H1 (cell line): ENCODE measurements at regions not wholly inside any gene's neighbourhood (a gene's known extent, or its start where the extent isn't known, plus 50 kb on each side); places are given as distances from the start of the nearest gene placed in this dataset.

Source experiments
- CTCF ChIA-PET: fragments of 300-600 bp; sonication (Branson Sonifier 250); formaldehyde crosslinking; loops from one replicate; lab custom pipeline; 2021; ENCODE audit not compliant: partially characterized antibody; lab: Charles Lee
- POLR2A ChIA-PET: fragments of 300-600 bp; sonication (Branson Sonifier 250); formaldehyde crosslinking; loops from one replicate; lab custom pipeline; 2021; ENCODE audit warnings: inconsistent platforms; ENCODE audit not compliant: partially characterized antibody; lab: Charles Lee
- DNase-seq, 2 experiments: peaks; one replicate each; pipeline versions ENCODE4 v3.0.0 to v3.0.0-alpha.2; 2010 to 2022; ENCODE audit warnings: low spot score in 2 of 2, low read depth in 1 of 2, mixed read lengths in 1 of 2
- FAIRE-seq: peaks from 2 replicates; lab custom pipeline; 2011; peaks lifted over from hg19 to GRCh38; lab: Jason Lieb, UNC
- H2AFZ ChIP-seq: 2 replicates; pipeline ENCODE4 v1.8.1; 2012; ENCODE audit warnings: low read length, inconsistent platforms
- H2AK5ac ChIP-seq: 2 replicates; pipeline ENCODE4 v1.6.1; 2013; ENCODE audit warnings: low read depth, low read length
- H2BK120ac ChIP-seq: replicated peaks from 2 replicates; pipeline ENCODE3; 2013; ENCODE audit warnings: low read depth, low read length, inconsistent platforms
- H2BK12ac ChIP-seq: 2 replicates; pipeline ENCODE4 v1.6.1; 2013; ENCODE audit warnings: low read depth, low read length
- H2BK15ac ChIP-seq: 2 replicates; pipeline ENCODE4 v1.6.1; 2013; ENCODE audit warnings: low read length
- H2BK20ac ChIP-seq: 2 replicates; pipeline ENCODE4 v1.6.1; 2013; ENCODE audit warnings: low read length
- H2BK5ac ChIP-seq: 2 replicates; pipeline ENCODE4 v1.6.1; 2013; ENCODE audit warnings: low read depth, low read length
- H3K14ac ChIP-seq: 2 replicates; pipeline ENCODE4 v1.6.1; 2013; ENCODE audit warnings: inconsistent platforms; ENCODE audit not compliant: insufficient read length
- H3K18ac ChIP-seq: 2 replicates; pipeline ENCODE4 v1.6.1; 2013; ENCODE audit warnings: low read length; ENCODE audit errors: extremely low read depth
- H3K23ac ChIP-seq: 2 replicates; pipeline ENCODE4 v1.6.1; 2013; ENCODE audit warnings: inconsistent platforms; ENCODE audit not compliant: insufficient read length
- H3K23me2 ChIP-seq: 2 replicates; pipeline ENCODE4 v1.6.1; 2013; ENCODE audit warnings: low read depth, low read length
- H3K27ac ChIP-seq: 2 replicates; pipeline ENCODE4 v1.6.1; 2011; ENCODE audit warnings: low read depth, low read length, inconsistent platforms
- H3K27me3 ChIP-seq, 4 experiments: replicated peaks in 1 of 4; 1 replicate in 1 of 4; 2 replicates in 3 of 4; pipeline versions ENCODE4 v1.6.1 to v1.8.1; 2011 to 2013; ENCODE audit warnings: low read length in 3 of 4, mild to moderate bottlenecking in 3 of 4, inconsistent platforms in 2 of 4, mixed read lengths in 2 of 4, moderate library complexity in 1 of 4; ENCODE audit not compliant: control insufficient read depth in 3 of 4, insufficient read depth in 3 of 4; ENCODE audit errors: extremely low read depth in 1 of 4
- H3K36me3 ChIP-seq, 4 experiments: 2 replicates each; pipeline versions ENCODE4 v1.6.1 to v1.8.1; 2011 to 2013; ENCODE audit warnings: mild to moderate bottlenecking in 4 of 4, low read length in 3 of 4, moderate library complexity in 2 of 4, control low read depth in 1 of 4, inconsistent platforms in 1 of 4; ENCODE audit not compliant: insufficient read depth in 4 of 4, control insufficient read depth in 2 of 4
- H3K4ac ChIP-seq: replicated peaks from 2 replicates; pipeline ENCODE3; 2013; ENCODE audit warnings: low read length, low read depth, mixed read lengths, inconsistent platforms; ENCODE audit not compliant: insufficient read length
- H3K4me1 ChIP-seq, 4 experiments: replicated peaks in 1 of 4; 1 replicate in 1 of 4; 2 replicates in 3 of 4; pipeline versions ENCODE4 v1.6.1 to v1.8.1; 2011 to 2013; ENCODE audit warnings: low read length in 3 of 4, inconsistent platforms in 2 of 4, mixed read lengths in 1 of 4; ENCODE audit not compliant: insufficient read depth in 4 of 4, control insufficient read depth in 3 of 4
- H3K4me2 ChIP-seq, 2 experiments: 2 replicates each; pipeline versions ENCODE4 v1.6.1 to v1.8.1; 2011 to 2013; ENCODE audit warnings: low read depth in 2 of 2, low read length in 2 of 2, control low read depth in 1 of 2, inconsistent platforms in 1 of 2, mild to moderate bottlenecking in 1 of 2; ENCODE audit not compliant: insufficient read depth in 1 of 2
- H3K4me3 ChIP-seq, 4 experiments: fragments of 200-600, 300-600 bp in 1 of 4; sonication (generic), shearing (Covaris generic), sonication (Bioruptor Twin) in 1 of 4; 2 replicates each; pipeline versions ENCODE4 v1.5.1 to v1.8.1; 2011 to 2016; ENCODE audit warnings: low read length in 4 of 4, low read depth in 3 of 4, control low read depth in 2 of 4, inconsistent platforms in 2 of 4, mild to moderate bottlenecking in 2 of 4, mixed read lengths in 1 of 4, moderate library complexity in 1 of 4; ENCODE audit not compliant: insufficient read depth in 2 of 4; ENCODE audit errors: extremely low read depth in 1 of 4
- H3K56ac ChIP-seq: replicated peaks from 2 replicates; pipeline ENCODE3; 2013; ENCODE audit warnings: low read depth, mild to moderate bottlenecking, mixed read lengths, low read length, inconsistent platforms; ENCODE audit not compliant: insufficient read length
- H3K79me1 ChIP-seq: 2 replicates; pipeline ENCODE4 v1.6.1; 2013; ENCODE audit warnings: low read depth, low read length, control low read depth
- H3K79me2 ChIP-seq, 2 experiments: 2 replicates each; pipeline versions ENCODE4 v1.6.1 to v1.8.1; 2012 to 2013; ENCODE audit warnings: low read length in 2 of 2, mild to moderate bottlenecking in 2 of 2, inconsistent platforms in 1 of 2; ENCODE audit not compliant: insufficient read depth in 2 of 2, control insufficient read depth in 1 of 2
- H3K9ac ChIP-seq, 4 experiments: replicated peaks in 1 of 4; 1 replicate in 1 of 4; 2 replicates in 3 of 4; pipeline versions ENCODE4 v1.6.1 to v1.8.1; 2011 to 2013; ENCODE audit warnings: low read depth in 3 of 4, low read length in 3 of 4, control low read depth in 2 of 4, mild to moderate bottlenecking in 2 of 4, moderate library complexity in 2 of 4, inconsistent platforms in 1 of 4; ENCODE audit errors: extremely low read depth in 1 of 4
- H3K9me3 ChIP-seq, 2 experiments: 2 replicates each; pipeline versions ENCODE4 v1.6.1 to v1.8.1; 2012 to 2013; ENCODE audit warnings: mild to moderate bottlenecking in 2 of 2, moderate library complexity in 2 of 2, control low read depth in 1 of 2, inconsistent platforms in 1 of 2, low read depth in 1 of 2, low read length in 1 of 2, mixed read lengths in 1 of 2; ENCODE audit not compliant: insufficient read depth in 2 of 2
- H4K20me1 ChIP-seq, 2 experiments: replicated peaks in 1 of 2; 2 replicates each; pipeline versions ENCODE3 to v1.8.1; 2011 to 2013; ENCODE audit warnings: inconsistent platforms in 2 of 2, low read length in 2 of 2, mild to moderate bottlenecking in 1 of 2; ENCODE audit not compliant: insufficient read depth in 2 of 2, control insufficient read depth in 1 of 2
- H4K5ac ChIP-seq: 2 replicates; pipeline ENCODE4 v1.6.1; 2013; ENCODE audit warnings: low read length, low read depth, mixed read lengths, inconsistent platforms; ENCODE audit not compliant: insufficient read length
- H4K8ac ChIP-seq: 2 replicates; pipeline ENCODE4 v1.8.0; 2013; ENCODE audit warnings: mild to moderate bottlenecking, moderate library complexity, low read length, inconsistent platforms; ENCODE audit not compliant: insufficient read depth; ENCODE audit errors: extremely low read depth
- H4K91ac ChIP-seq: replicated peaks from 2 replicates; pipeline ENCODE3; 2013; ENCODE audit warnings: low read length, mixed read lengths, inconsistent platforms; ENCODE audit not compliant: insufficient read length
- E2F6 ChIP-seq: IDR thresholded peaks from 2 replicates; pipeline ENCODE4 v1.6.1; 2012; ENCODE audit warnings: inconsistent platforms
- HDAC6 ChIP-seq: IDR thresholded peaks from one replicate; pipeline ENCODE4 v1.7.1; 2012; ENCODE audit warnings: low read depth, mild to moderate bottlenecking, inconsistent platforms, low read length, moderate library complexity
- PHF8 ChIP-seq: fragments of 200-600 bp; sonication (generic); conservative IDR thresholded peaks from 2 replicates; pipeline ENCODE4 v1.7.1; 2012; ENCODE audit warnings: low read depth, mild to moderate bottlenecking, inconsistent platforms, low read length, moderate library complexity
- POLR2A ChIP-seq, 2 experiments: IDR thresholded peaks; 1 replicate in 1 of 2; 2 replicates in 1 of 2; pipeline ENCODE4 v1.6.1; 2011; ENCODE audit warnings: low read depth in 2 of 2, low read length in 2 of 2, mild to moderate bottlenecking in 2 of 2; ENCODE audit errors: control extremely low read depth in 1 of 2
- RAD21 ChIP-seq, 2 experiments: IDR thresholded peaks in 1 of 2; conservative IDR thresholded peaks in 1 of 2; 2 replicates each; pipeline ENCODE4 v1.6.1; 2011; ENCODE audit warnings: low read depth in 2 of 2, low read length in 2 of 2, improper control_type of control experiment in 1 of 2, inconsistent platforms in 1 of 2, mild to moderate bottlenecking in 1 of 2, moderate library complexity in 1 of 2
- RBBP5 ChIP-seq: IDR thresholded peaks from 2 replicates; pipeline ENCODE4 v1.7.1; 2012; ENCODE audit warnings: low read depth, mild to moderate bottlenecking, inconsistent platforms, low read length, moderate library complexity, borderline replicate concordance
- RNF2 ChIP-seq: fragments of 200-900, 300-1000 bp; sonication (generic); IDR thresholded peaks from 2 replicates; pipeline ENCODE4 v1.7.1; 2016; ENCODE audit warnings: borderline replicate concordance, low read depth, mild to moderate bottlenecking, antibody characterized with exemption, low read length; ENCODE audit not compliant: poor library complexity, severe bottlenecking; ENCODE audit errors: missing control alignments
- SIN3A ChIP-seq, 2 experiments: IDR thresholded peaks in 1 of 2; conservative IDR thresholded peaks in 1 of 2; 2 replicates each; pipeline ENCODE4 v1.6.1; 2011 to 2012; ENCODE audit warnings: low read length in 2 of 2, improper control_type of control experiment in 1 of 2, low read depth in 1 of 2, mild to moderate bottlenecking in 1 of 2
- SP2 ChIP-seq: IDR thresholded peaks from 2 replicates; pipeline ENCODE4 v1.6.1; 2012; ENCODE audit warnings: mild to moderate bottlenecking, low read length, inconsistent platforms
- TAF1 ChIP-seq: IDR thresholded peaks from 2 replicates; pipeline ENCODE4 v1.6.1; 2011; ENCODE audit warnings: mild to moderate bottlenecking, low read depth, low read length
- TAF7 ChIP-seq: optimal IDR thresholded peaks from 2 replicates; pipeline ENCODE3; 2011; ENCODE audit warnings: low read depth, mild to moderate bottlenecking, inconsistent platforms, low read length, moderate library complexity, borderline replicate concordance
- YY1 ChIP-seq: IDR thresholded peaks from 2 replicates; pipeline ENCODE4 v1.6.1; 2011; ENCODE audit warnings: low read depth, mild to moderate bottlenecking, low read length
- WGBS, 2 experiments: shearing (Covaris generic) in 1 of 2; methylation state at CpG; one replicate each; pipeline versions ENCODE4 v1.1.6 to v1.1.7; 2013 to 2015; ENCODE audit warnings: low lambda C conversion rate in 2 of 2, mixed read lengths in 2 of 2, inconsistent platforms in 1 of 2, low coverage in 1 of 2, missing lambda C conversion rate in 1 of 2; ENCODE audit not compliant: insufficient replicate concordance in 2 of 2, insufficient coverage in 1 of 2, insufficient read length in 1 of 2; ENCODE audit errors: extremely low coverage in 1 of 2, missing lambda C conversion rate in 1 of 2; 5-methylcytosine and 5-hydroxymethylcytosine counted together

- Histone ChIP-seq H3K36me3 (no peaks in the 10 kb centered on the region; a peak in 1 of 8 replicates), H2AFZ (no peak overlapping the region), H4K20me1 (no peaks in the 10 kb centered on the region), H3K23ac (no peak overlapping the region), H3K79me2 (no peaks in the 10 kb centered on the region), H2AK5ac (no peak overlapping the region), H2BK5ac (no peak overlapping the region), H3K27me3 (no peaks in the 10 kb centered on the region), H3K9ac (no peak overlapping the region), H4K8ac (no peak overlapping the region), H4K91ac (no peak overlapping the region), H3K9me3 (peaks cover 3 to 8% of the 10 kb centered on the region in 2 experiments; a peak in 3 of 4 replicates), H3K56ac (no peak overlapping the region), H3K23me2 (no peaks in the 10 kb centered on the region), H3K4me3 (no peak overlapping the region), H2BK15ac (no peak overlapping the region), H3K14ac (no peak overlapping the region), H3K79me1 (no peaks in the 10 kb centered on the region), H4K5ac (no peak overlapping the region), H2BK120ac (no peak overlapping the region), H2BK20ac (no peak overlapping the region), H3K4ac (no peak overlapping the region), H3K27ac (no peak overlapping the region), H2BK12ac (no peak overlapping the region), H3K18ac (no peak overlapping the region), H3K4me2 (no peak overlapping the region), H3K4me1 (no peaks in the 10 kb centered on the region; a peak in 1 of 7 replicates)
- ChIA-PET CTCF (no interaction called here), POLR2A (no interaction called here)
- FAIRE-seq: no peak
- WGBS, 2 experiments: 94% methylated on average over 4 of the region's 4 CpGs; no CpG with 5 or more reads in 1 of the 2 experiments
- no peak for TF ChIP-seq SIN3A (conservative IDR thresholded peaks at IDR 0.05 in 1 of 2, IDR thresholded peaks at IDR 0.05 in 1 of 2; ENCODE audit: low read depth in 1 of 2, low read length in 2 of 2)
- TF ChIP-seq E2F6: no peak
- no peak for TF ChIP-seq HDAC6
- TF ChIP-seq RBBP5: no peak
- TF ChIP-seq POLR2A (IDR thresholded peaks at IDR 0.05; ENCODE audit: control extremely low read depth in 1 of 2, low read depth in 2 of 2, low read length in 2 of 2): no peak
- no peak for TF ChIP-seq RNF2
- TF ChIP-seq SP2: no peak
- TF ChIP-seq RAD21 (IDR thresholded peaks at IDR 0.05 in 1 of 2, conservative IDR thresholded peaks at IDR 0.05 in 1 of 2; ENCODE audit: low read depth in 2 of 2, low read length in 2 of 2): no peak
- TF ChIP-seq TAF1: no peak
- TF ChIP-seq YY1: no peak
- no peak for TF ChIP-seq PHF8
- TF ChIP-seq TAF7: no peak
- no peak for DNase-seq
Observed at GRCh38 chr11:29024386-29024785, 916.2 kb downstream of the METTL15 start.
